ENCODE measurements at regions not wholly inside any gene's neighbourhood (a gene's known extent, or its start where the extent isn't known, plus 50 kb on each side); places are given as distances from the start of the nearest gene placed in this dataset.

- ChIA-PET POLR2A (ENCODE audit: low non-redundant PET) (interaction anchor here (0.6 kb wide), 1 partner anchor 222 kb away, joined by 3 read pairs; no protein-coding TSS in a partner anchor), CTCF (no interaction called here)
Observed at GRCh38 chr6:145506565-145506964, 228.8 kb downstream of the EPM2A start.

GRCh38 chr6:145507239-145507638 lies 228.1 kb downstream of the EPM2A start:
- BruUV-seq (replicated peaks), result no TSS peak
- Histone ChIP-seq H3K4me1 (ENCODE audit: insufficient read depth, low read length, poor library complexity, severe bottlenecking) (no peaks in the 10 kb centered on the region), H3K9me3 (ENCODE audit: low read depth, low read length, poor library complexity, severe bottlenecking) (peaks cover 16% of the 10 kb centered on the region), H3K36me3 (ENCODE audit: insufficient read depth, low read length, poor library complexity, severe bottlenecking) (no peaks in the 10 kb centered on the region), H3K27ac (ENCODE audit: low read depth, low read length, poor library complexity, severe bottlenecking) (no peak overlapping the region), H3K27me3 (replicated peaks; ENCODE audit: insufficient read depth, low read depth, low read length, poor library complexity) (no peaks in the 10 kb centered on the region), H3K4me3 (ENCODE audit: low read depth, low read length, poor library complexity, severe bottlenecking) (no peak overlapping the region)
- intact Hi-C loops (cut with micrococcal nuclease; ENCODE audit: unreplicated experiment), result no loop called here
- ChIA-PET POLR2A (ENCODE audit: low non-redundant PET) (no interaction called here), CTCF (no interaction called here)
- TF ChIP-seq EZH2 (IDR thresholded peaks at IDR 0.05; ENCODE audit: borderline replicate concordance, low read depth, low read length, poor library complexity, severe bottlenecking), result no peak
- no peak for TF ChIP-seq CTCF (conservative IDR thresholded peaks at IDR 0.05; ENCODE audit: low read depth, low read length)
- no peak for DNase-seq (ENCODE audit: low spot score)

More at GRCh38 chr6:145506565-145506964, 228.8 kb downstream of the EPM2A start:
- no peak for DNase-seq (ENCODE audit: low spot score)
- BruUV-seq (replicated peaks), result no TSS peak
- Histone ChIP-seq H3K36me3 (ENCODE audit: insufficient read depth, low read length, poor library complexity, severe bottlenecking) (no peaks in the 10 kb centered on the region), H3K4me3 (ENCODE audit: low read depth, low read length, poor library complexity, severe bottlenecking) (no peak overlapping the region), H3K4me1 (ENCODE audit: insufficient read depth, low read length, poor library complexity, severe bottlenecking) (no peaks in the 10 kb centered on the region), H3K27me3 (replicated peaks; ENCODE audit: insufficient read depth, low read depth, low read length, poor library complexity) (no peaks in the 10 kb centered on the region), H3K27ac (ENCODE audit: low read depth, low read length, poor library complexity, severe bottlenecking) (no peak overlapping the region), H3K9me3 (ENCODE audit: low read depth, low read length, poor library complexity, severe bottlenecking) (peaks cover 16% of the 10 kb centered on the region)
- intact Hi-C loops (cut with micrococcal nuclease; ENCODE audit: unreplicated experiment), result no loop called here
- TF ChIP-seq EZH2 (IDR thresholded peaks at IDR 0.05; ENCODE audit: borderline replicate concordance, low read depth, low read length, poor library complexity, severe bottlenecking), result no peak
- TF ChIP-seq CTCF (conservative IDR thresholded peaks at IDR 0.05; ENCODE audit: low read depth, low read length), result no peak

GRCh38 chr6:145508107-145508506 lies 227.2 kb downstream of the EPM2A start:
- H3K27me3 ChIP-seq (replicated peaks; ENCODE audit: insufficient read depth, low read depth, low read length, poor library complexity), result no peaks in the 10 kb centered on the region
- BruUV-seq (replicated peaks), result no TSS peak
- ChIA-PET POLR2A (ENCODE audit: low non-redundant PET) (no interaction called here), CTCF (no interaction called here)
- H3K4me3 ChIP-seq (ENCODE audit: low read depth, low read length, poor library complexity, severe bottlenecking), result no peak overlapping the region
- no peak overlapping the region for H3K27ac ChIP-seq (ENCODE audit: low read depth, low read length, poor library complexity, severe bottlenecking)
- H3K36me3 ChIP-seq (ENCODE audit: insufficient read depth, low read length, poor library complexity, severe bottlenecking), result no peaks in the 10 kb centered on the region
- H3K9me3 ChIP-seq (ENCODE audit: low read depth, low read length, poor library complexity, severe bottlenecking), result peaks cover 16% of the 10 kb centered on the region
- TF ChIP-seq CTCF (conservative IDR thresholded peaks at IDR 0.05; ENCODE audit: low read depth, low read length) (0 out of 2 replicates have a peak, but pooled peaks have one; percentile 26), EZH2 (IDR thresholded peaks at IDR 0.05; ENCODE audit: borderline replicate concordance, low read depth, low read length, poor library complexity, severe bottlenecking) (no peak)
- peak; percentile 23 for DNase-seq (ENCODE audit: low spot score)
- intact Hi-C loops (cut with micrococcal nuclease; ENCODE audit: unreplicated experiment), result no loop called here
- H3K4me1 ChIP-seq (ENCODE audit: insufficient read depth, low read length, poor library complexity, severe bottlenecking), result no peaks in the 10 kb centered on the region
